Fibroblast of skin of left quadriceps (primary cell): ENCODE measurements at regions not wholly inside any gene's neighbourhood (a gene's known extent, or its start where the extent isn't known, plus 50 kb on each side); places are given as distances from the start of the nearest gene placed in this dataset.

ENCODE experiments used
- DNase-seq, 2 experiments: peaks; one replicate each; pipeline ENCODE4 v3.0.0-alpha.2; 2013; ENCODE audit warnings: low read depth in 2 of 2

GRCh38 chr18:57991552-57991951, 52.5 kb upstream of the NEDD4L start:
- no peak for DNase-seq

GRCh38 chr18:57989536-57989935, 54.5 kb upstream of the NEDD4L start:
- no peak for DNase-seq

- no peak for DNase-seq
Measured at GRCh38 chr18:57984490-57985115, 59.4 kb upstream of the NEDD4L start.

- DNase-seq = no peak
Measured at GRCh38 chr18:57983965-57984364, 60.1 kb upstream of the NEDD4L start.

GRCh38 chr18:57983472-57983871, 60.6 kb upstream of the NEDD4L start:
- DNase-seq = no peak

GRCh38 chr18:57982372-57983021, 61.5 kb upstream of the NEDD4L start:
- DNase-seq = no peak

- DNase-seq = no peak
Measured at GRCh38 chr18:57981308-57982028, 62.6 kb upstream of the NEDD4L start.

- no peak for DNase-seq
Measured at GRCh38 chr18:57980573-57981307, 63.3 kb upstream of the NEDD4L start.

- DNase-seq = no peak
Measured at GRCh38 chr18:57976230-57976773, 67.7 kb upstream of the NEDD4L start.

GRCh38 chr18:57975805-57976204, 68.2 kb upstream of the NEDD4L start:
- DNase-seq = no peak

- DNase-seq = no peak
Measured at GRCh38 chr18:57974585-57975265, 69.3 kb upstream of the NEDD4L start.

GRCh38 chr18:57973889-57974288, 70.1 kb upstream of the NEDD4L start:
- no peak for DNase-seq

GRCh38 chr18:57970356-57971095, 73.5 kb upstream of the NEDD4L start:
- no peak for DNase-seq

- no peak for DNase-seq
Measured at GRCh38 chr18:57969824-57970223, 74.2 kb upstream of the NEDD4L start.

- no peak for DNase-seq
Measured at GRCh38 chr18:57965246-57965645, 78.8 kb upstream of the NEDD4L start.

GRCh38 chr18:57961876-57962505, 82.0 kb upstream of the NEDD4L start:
- DNase-seq = no peak

- no peak for DNase-seq
Measured at GRCh38 chr18:57961411-57961810, 82.6 kb upstream of the NEDD4L start.

- DNase-seq = peak; percentile 4 to 10
Measured at GRCh38 chr18:57959278-57959677, 84.7 kb upstream of the NEDD4L start.

GRCh38 chr18:57957210-57957609, 86.8 kb upstream of the NEDD4L start:
- no peak for DNase-seq

- no peak for DNase-seq
Measured at GRCh38 chr18:57956491-57956890, 87.5 kb upstream of the NEDD4L start.
